HG03135 (cell line): ENCODE measurements at regions not wholly inside any gene's neighbourhood (a gene's known extent, or its start where the extent isn't known, plus 50 kb on each side); places are given as distances from the start of the nearest gene placed in this dataset.

Source experiments
- ATAC-seq: cut with Tn5 transposase; IDR thresholded peaks from one replicate; pipeline ENCODE4 v1.9.1; 2021; ENCODE audit warnings: mild to moderate bottlenecking, moderate library complexity; ENCODE audit not compliant: unreplicated experiment

- no peak for ATAC-seq
These were observed 200.4 kb downstream of the TSN start for GRCh38 chr2:121955872-121956271.

GRCh38 chr2:121960251-121960650 is 204.8 kb downstream of the TSN start:
- no peak for ATAC-seq

- ATAC-seq = no peak
These were observed 206.3 kb downstream of the TSN start for GRCh38 chr2:121961761-121962160.

- no peak for ATAC-seq
These were observed 210.2 kb downstream of the TSN start for GRCh38 chr2:121965661-121966060.

GRCh38 chr2:121966663-121967062 is 211.2 kb downstream of the TSN start:
- ATAC-seq = no peak

GRCh38 chr2:121969166-121969565 is 213.7 kb downstream of the TSN start:
- no peak for ATAC-seq

GRCh38 chr2:121969766-121970639 is 214.6 kb downstream of the TSN start:
- ATAC-seq = no peak

- no peak for ATAC-seq
These were observed 216.8 kb downstream of the TSN start for GRCh38 chr2:121972203-121972602.

GRCh38 chr2:121974897-121975661 is 219.6 kb downstream of the TSN start:
- peak; percentile 97 for ATAC-seq

GRCh38 chr2:121976926-121977325 is 221.5 kb downstream of the TSN start:
- ATAC-seq = no peak

GRCh38 chr2:121977326-121977725 is 221.9 kb downstream of the TSN start:
- no peak for ATAC-seq

- ATAC-seq = no peak
These were observed 237.2 kb downstream of the TSN start for GRCh38 chr2:121992700-121993099.

- ATAC-seq = no peak
These were observed 238.2 kb downstream of the TSN start for GRCh38 chr2:121993682-121994081.

GRCh38 chr2:121994238-121995206 is 239.1 kb downstream of the TSN start:
- ATAC-seq = no peak

- no peak for ATAC-seq
These were observed 243.3 kb downstream of the TSN start for GRCh38 chr2:121998751-121999150.

GRCh38 chr2:121999264-121999663 is 243.8 kb downstream of the TSN start:
- no peak for ATAC-seq

GRCh38 chr2:122000556-122001340 is 245.3 kb downstream of the TSN start:
- ATAC-seq = no peak

GRCh38 chr2:122001441-122001874 is 246.0 kb downstream of the TSN start:
- no peak for ATAC-seq

- no peak for ATAC-seq
These were observed 247.9 kb downstream of the TSN start for GRCh38 chr2:122003196-122003940.
